GM20431 (cell line): ENCODE measurements at regions not wholly inside any gene's neighbourhood (a gene's known extent, or its start where the extent isn't known, plus 50 kb on each side); places are given as distances from the start of the nearest gene placed in this dataset.

Source experiments
- in situ Hi-C: fragments of 300-500 bp; cut with MseI, MboI; formaldehyde crosslinking; loops from one replicate; pipeline ENCODE4 v1.15.0; 2020; ENCODE audit warnings: low sequenced_read_pairs; ENCODE audit not compliant: unreplicated experiment

DNA sequence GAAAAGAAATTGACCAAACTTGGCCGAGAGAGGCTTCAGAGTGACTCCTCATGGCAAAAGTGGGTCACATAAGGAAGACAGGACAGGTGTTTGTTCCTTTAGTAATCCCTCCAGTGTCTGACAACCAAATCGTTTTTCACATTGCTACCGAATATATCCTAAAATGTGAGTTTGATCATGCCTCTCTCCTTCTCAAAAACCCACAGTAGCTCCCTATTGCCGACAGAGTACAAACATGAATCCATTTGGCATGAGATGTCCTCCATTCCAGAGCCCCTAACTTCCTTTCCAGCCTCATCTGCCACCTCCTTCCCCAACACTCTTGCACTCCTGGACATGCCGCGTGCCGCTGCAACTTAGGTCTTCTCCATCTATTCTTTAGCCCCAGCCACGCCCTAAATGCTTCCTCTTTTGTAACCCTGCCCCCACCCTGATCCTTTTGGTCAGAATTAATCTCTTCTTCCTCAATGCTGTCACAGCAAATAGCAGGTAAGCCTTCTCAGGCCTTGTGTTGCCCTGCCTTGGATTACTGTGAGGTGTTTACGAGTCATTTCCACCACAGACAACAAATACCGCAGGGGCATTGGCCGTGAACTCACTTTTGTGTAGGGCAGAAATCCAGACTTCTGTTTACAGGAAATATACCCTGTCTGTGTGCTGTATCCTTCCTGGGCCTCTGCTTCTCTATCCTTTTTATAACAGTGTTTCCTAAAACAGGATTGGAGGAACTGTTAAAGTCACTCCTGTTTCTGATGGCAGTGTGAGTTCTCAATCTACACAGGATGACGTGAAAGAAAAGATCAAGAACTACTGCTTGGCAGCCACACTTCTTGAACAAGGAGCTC, 66.0 kb upstream of the FTH1 start:
- in situ Hi-C loops, result no loop called here

DNA sequence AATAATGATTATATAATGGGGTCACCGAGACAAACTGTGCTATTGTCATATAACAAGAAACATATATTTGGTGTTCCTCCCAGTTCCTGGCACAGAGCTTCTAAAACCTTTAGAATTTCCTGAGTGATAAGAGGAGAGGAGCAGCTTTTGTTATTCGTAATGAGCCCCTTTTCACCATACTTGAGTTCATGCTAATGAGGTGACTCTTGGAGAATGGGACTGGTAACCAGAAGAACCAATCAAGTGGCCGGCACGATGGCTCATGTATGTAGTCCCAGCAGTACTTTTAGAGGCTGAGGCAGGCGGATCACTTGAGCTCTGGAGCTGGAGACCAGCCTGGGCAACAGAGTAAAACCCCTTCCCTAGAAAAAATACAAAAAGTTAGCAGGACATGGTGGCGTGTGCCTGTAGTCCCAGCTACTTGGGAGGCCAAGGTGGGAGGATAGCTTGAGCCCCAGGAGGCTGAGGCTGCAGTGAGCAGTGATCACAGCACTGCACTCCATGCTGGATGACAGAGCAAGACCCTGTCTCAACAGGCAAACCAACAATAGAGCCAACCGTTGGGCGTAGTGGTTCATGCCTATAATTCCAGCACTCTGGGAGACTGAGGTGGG, 62.7 kb upstream of the FTH1 start:
- in situ Hi-C loops, result no loop called here

DNA sequence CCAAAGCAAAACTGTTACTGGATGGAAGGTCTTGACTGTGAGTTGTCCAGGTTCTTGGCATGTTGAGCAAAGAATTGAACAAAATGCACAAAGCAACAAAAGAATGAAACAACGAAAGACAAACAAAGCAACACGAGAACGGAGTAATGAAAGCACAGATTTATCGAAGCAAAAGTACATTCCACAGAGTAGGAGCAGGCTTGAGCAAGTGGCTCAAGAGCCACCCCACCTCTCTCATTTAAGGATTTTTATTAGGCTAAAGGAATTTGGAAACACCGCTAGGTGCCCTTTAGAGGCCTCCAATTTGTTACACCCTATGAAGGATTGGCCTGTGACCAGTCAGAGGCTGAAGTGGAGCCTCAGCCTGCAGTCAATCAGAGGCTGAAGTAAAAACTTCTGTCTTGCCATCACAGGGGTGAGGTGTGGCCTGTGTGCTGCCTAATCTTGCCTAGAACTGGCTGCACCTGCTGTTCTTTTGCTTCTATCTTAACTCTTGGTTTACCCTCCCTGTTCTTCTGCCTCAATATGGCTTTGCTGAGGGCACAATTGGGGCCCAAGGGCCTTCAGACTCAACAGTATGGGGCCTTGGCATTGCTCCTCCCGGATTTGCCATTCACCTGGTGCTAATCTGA, 59.4 kb upstream of the FTH1 start:
- in situ Hi-C loops, result no loop called here

DNA sequence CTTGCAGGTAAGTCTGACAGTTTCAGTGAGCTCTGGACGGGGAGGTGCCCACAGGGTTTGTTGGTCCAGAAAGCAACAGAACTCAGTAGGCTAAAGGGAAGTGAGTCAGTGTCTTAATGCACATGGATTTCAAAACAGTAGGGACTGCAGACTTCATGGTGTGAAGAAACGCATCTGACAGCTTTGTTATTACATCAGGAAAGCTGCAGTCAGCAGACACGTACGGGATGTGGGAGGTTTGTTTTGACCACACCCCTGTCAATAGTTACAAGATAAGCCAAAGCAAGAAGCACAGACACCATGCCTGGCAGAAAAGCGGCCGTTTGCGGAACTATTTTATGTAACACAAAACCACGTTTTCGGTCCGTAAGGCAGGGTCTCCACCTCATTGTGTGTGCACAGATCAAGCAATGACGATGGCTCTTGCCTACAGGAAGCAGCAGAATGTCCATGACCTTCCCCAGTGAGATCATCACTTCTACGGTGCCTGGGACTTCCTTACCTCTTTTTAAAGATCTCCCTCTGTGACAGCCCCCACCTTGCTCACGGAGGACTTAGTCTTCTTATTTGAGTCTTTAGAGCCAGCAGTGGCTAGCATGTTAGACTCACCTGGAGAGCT, 58.2 kb upstream of the FTH1 start:
- in situ Hi-C loops, result no loop called here

DNA sequence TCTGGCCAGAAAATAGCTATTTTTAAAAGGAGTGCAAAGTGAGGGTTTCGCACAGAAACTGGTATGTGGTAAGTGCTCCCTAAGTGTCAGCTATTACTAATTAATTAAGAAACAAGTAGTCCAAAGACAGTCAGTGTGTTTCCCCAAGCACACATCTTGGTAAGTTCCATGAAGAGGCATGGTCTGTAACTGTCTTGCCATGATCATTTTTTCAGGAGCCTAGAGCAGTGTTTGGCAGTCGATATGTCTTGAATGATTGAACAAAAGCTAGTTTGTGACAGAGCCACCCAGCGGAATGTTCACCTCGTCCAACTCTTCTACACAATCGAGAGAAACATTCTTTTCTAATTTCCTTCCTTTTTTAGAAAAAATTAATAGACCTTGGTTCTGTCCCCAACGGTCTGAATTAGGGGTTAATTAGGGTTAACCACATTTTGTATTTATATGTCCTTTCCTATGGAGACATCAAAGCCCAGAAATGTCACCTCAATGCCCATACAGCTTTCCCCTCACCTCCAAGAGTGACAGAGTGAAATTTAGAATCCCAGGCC, 57.6 kb upstream of the FTH1 start:
- in situ Hi-C loops, result no loop called here

DNA sequence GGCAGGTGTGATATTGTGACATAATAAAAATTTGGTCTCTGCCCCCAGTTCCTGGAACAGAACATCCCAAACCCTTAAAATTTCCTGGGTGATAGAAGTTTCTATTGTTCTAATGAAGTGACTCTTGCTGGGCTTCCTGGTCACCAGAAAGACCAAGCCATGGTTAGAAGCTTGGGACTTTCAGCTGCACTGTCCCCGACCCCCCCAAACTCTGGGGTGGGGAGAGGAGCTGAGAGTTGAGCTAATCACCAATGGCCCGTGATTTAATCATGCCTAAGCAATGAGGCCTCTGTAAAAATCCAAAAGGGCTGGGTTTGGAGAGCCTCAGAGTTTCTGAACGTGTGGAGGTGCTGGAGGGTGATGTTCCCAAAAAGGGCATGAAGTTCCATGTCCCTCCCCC, 54.8 kb upstream of the FTH1 start:
- in situ Hi-C loops, result no loop called here

DNA sequence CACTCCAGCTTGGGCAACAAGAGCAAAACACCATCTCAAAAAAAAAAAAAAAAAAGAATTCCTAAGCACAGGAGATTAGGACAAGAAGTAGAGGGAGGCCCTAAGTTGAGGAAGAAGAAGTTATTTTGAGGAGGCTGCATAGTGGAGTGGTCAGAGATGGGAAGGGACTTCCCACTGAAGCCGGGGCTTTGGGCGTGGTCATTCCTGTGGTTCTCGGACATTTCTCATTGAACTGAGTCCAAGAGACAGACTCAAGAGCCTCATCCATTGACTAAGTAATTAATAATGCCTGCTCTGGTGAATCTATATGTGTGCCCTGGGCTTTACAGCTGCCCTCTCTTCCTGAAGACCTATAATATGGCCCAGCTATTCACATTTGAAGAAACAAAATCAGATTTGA, 53.2 kb upstream of the FTH1 start:
- in situ Hi-C loops, result no loop called here

DNA sequence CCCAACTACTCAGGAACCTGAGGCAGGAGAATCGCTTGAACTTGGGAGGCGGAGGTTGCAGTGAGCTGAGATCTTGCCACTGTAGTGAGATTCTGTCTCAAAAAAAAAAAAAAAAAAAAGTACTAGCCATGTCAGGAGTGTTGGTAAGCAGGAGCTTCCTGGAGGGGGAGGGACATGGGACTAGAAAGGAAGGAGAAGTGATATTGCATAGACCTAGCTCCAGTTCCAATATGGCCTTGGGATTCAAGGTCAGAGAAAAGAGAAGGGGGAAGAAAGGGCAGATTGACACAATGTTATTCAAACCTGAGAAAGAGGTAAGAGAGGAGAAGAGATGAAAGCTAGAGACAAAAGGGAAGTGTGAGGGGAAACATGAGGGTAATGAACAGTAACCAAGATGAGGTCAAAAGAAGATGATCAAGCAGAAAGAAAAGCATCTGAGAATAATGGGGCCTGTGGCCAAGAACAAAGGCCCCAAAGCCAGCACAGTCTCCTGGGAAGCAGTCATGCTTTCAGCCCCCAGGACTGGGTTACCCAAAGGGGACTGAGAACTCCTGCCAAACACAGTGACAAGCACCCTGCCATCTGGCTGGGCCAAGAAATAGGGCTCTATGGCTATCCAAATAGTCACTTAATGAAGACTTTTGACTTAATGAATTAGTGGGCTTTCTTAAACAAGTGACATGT, 51.7 kb upstream of the FTH1 start:
- in situ Hi-C loops, result no loop called here

DNA sequence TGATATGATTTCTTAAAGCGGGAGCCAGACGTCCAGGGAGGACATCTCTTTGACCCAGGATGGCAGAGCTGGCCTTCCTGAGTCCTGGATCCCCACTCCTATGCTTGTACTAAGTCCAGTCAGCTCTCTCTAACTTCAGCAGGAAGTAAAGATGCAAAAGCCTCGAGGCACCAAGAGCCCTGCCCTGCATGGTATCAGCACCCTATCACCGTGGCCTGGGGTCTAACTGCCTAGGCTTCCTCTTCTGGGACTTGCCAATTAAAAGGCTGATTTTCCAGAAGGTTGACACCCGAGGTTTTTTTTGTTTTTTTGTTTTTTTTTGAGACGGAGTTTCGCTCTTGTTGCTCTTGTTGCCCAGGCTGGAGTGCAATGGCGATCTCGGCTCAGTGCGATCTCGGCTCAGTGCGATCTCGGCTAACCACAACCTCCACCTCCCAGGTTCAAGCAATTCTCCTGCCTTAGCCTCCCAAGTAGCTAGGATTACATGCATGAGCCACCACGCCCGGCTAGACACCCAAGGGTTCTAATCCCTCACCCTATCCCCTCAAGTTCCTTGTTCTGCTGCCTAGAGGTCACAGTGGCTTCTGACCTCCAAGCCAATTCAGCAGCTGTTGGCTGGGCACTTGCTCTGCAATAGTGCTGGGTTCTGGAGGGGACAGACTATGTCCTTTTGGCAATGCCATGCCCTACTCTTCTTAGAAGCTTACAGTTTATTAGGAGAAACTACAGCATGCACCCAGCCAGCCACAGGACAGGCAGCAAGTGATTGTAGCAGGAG, 50.6 kb upstream of the FTH1 start:
- in situ Hi-C loops, result no loop called here
